ENCODE measurements at regions not wholly inside any gene's neighbourhood (a gene's known extent, or its start where the extent isn't known, plus 50 kb on each side); places are given as distances from the start of the nearest gene placed in this dataset.

- Histone ChIP-seq H3K27me3 (ENCODE audit: insufficient read depth, low read depth, severe bottlenecking) (peaks cover 39% of the 10 kb centered on the region), H3K9me3 (ENCODE audit: severe bottlenecking) (no peaks in the 10 kb centered on the region), H3K27ac (no peak overlapping the region), H3K4me3 (ENCODE audit: low read depth, low read length) (no peak overlapping the region), H3K36me3 (no peaks in the 10 kb centered on the region)
- no peak for DNase-seq
- no peak for TF ChIP-seq CTCF (IDR thresholded peaks at IDR 0.05; ENCODE audit: low read depth, low read length)
Measured at GRCh38 chr20:21867811-21868210, 162.3 kb downstream of the PAX1 start.

GRCh38 chr20:21867353-21867752 is 161.9 kb downstream of the PAX1 start:
- TF ChIP-seq CTCF (IDR thresholded peaks at IDR 0.05; ENCODE audit: low read depth, low read length), result no peak

GRCh38 chr20:21862956-21863355 is 157.5 kb downstream of the PAX1 start:
- no peak for TF ChIP-seq CTCF (IDR thresholded peaks at IDR 0.05; ENCODE audit: low read depth, low read length)
- H3K4me3 ChIP-seq (ENCODE audit: low read depth, low read length), result no peak overlapping the region

More at GRCh38 chr20:21867353-21867752, 161.9 kb downstream of the PAX1 start:
- Histone ChIP-seq H3K9me3 (ENCODE audit: severe bottlenecking) (no peaks in the 10 kb centered on the region), H3K27ac (no peak overlapping the region), H3K36me3 (no peaks in the 10 kb centered on the region), H3K27me3 (ENCODE audit: insufficient read depth, low read depth, severe bottlenecking) (peaks cover 39% of the 10 kb centered on the region), H3K4me3 (ENCODE audit: low read depth, low read length) (no peak overlapping the region)
- no peak for DNase-seq

GRCh38 chr20:21862259-21862946 is 156.9 kb downstream of the PAX1 start:
- no peaks in the 10 kb centered on the region for H3K36me3 ChIP-seq
- H3K27me3 ChIP-seq (ENCODE audit: insufficient read depth, low read depth, severe bottlenecking), result peaks cover 16% of the 10 kb centered on the region
- TF ChIP-seq CTCF (IDR thresholded peaks at IDR 0.05; ENCODE audit: low read depth, low read length), result no peak
- H3K27ac ChIP-seq, result no peak overlapping the region
- DNase-seq, result no peak
- H3K9me3 ChIP-seq (ENCODE audit: severe bottlenecking), result no peaks in the 10 kb centered on the region
- H3K4me3 ChIP-seq (ENCODE audit: low read depth, low read length), result no peak overlapping the region

More at GRCh38 chr20:21862956-21863355, 157.5 kb downstream of the PAX1 start:
- no peak for DNase-seq
- no peak overlapping the region for H3K27ac ChIP-seq
- H3K36me3 ChIP-seq, result no peaks in the 10 kb centered on the region
- H3K27me3 ChIP-seq (ENCODE audit: insufficient read depth, low read depth, severe bottlenecking), result peaks cover 16% of the 10 kb centered on the region
- no peaks in the 10 kb centered on the region for H3K9me3 ChIP-seq (ENCODE audit: severe bottlenecking)

GRCh38 chr20:21840991-21841390 is 135.5 kb downstream of the PAX1 start:
- Histone ChIP-seq H3K4me3 (ENCODE audit: low read depth, low read length) (no peak overlapping the region), H3K27ac (no peak overlapping the region), H3K27me3 (ENCODE audit: insufficient read depth, low read depth, severe bottlenecking) (peaks cover 52% of the 10 kb centered on the region), H3K36me3 (no peaks in the 10 kb centered on the region), H3K9me3 (ENCODE audit: severe bottlenecking) (no peaks in the 10 kb centered on the region)
- TF ChIP-seq CTCF (IDR thresholded peaks at IDR 0.05; ENCODE audit: low read depth, low read length), result no peak
- no peak for DNase-seq

GRCh38 chr20:21839982-21840381 is 134.5 kb downstream of the PAX1 start:
- TF ChIP-seq CTCF (IDR thresholded peaks at IDR 0.05; ENCODE audit: low read depth, low read length), result no peak
- H3K27ac ChIP-seq, result no peak overlapping the region
- no peaks in the 10 kb centered on the region for H3K9me3 ChIP-seq (ENCODE audit: severe bottlenecking)
- no peak overlapping the region for H3K4me3 ChIP-seq (ENCODE audit: low read depth, low read length)
- H3K36me3 ChIP-seq, result no peaks in the 10 kb centered on the region
- no peak for DNase-seq
- H3K27me3 ChIP-seq (ENCODE audit: insufficient read depth, low read depth, severe bottlenecking), result peaks cover 55% of the 10 kb centered on the region

Data from WERI-Rb-1 (cell line).